Mesodermal cell (in vitro differentiated cells): ENCODE measurements at regions not wholly inside any gene's neighbourhood (a gene's known extent, or its start where the extent isn't known, plus 50 kb on each side); places are given as distances from the start of the nearest gene placed in this dataset.

Experiments used
- H3K27ac ChIP-seq: 2 replicates; pipeline ENCODE4 v1.7.0; 2013; ENCODE audit warnings: mild to moderate bottlenecking, low read depth, low read length, moderate library complexity; ENCODE audit not compliant: severe bottlenecking
- H3K36me3 ChIP-seq: 2 replicates; pipeline ENCODE4 v1.7.1; 2013; ENCODE audit warnings: mild to moderate bottlenecking, low read length, moderate library complexity; ENCODE audit not compliant: control insufficient read depth, insufficient read depth
- H3K4me1 ChIP-seq: one replicate; pipeline ENCODE4 v1.7.1; 2013; ENCODE audit warnings: mild to moderate bottlenecking, low read length; ENCODE audit not compliant: insufficient read depth, control insufficient read depth, poor library complexity, severe bottlenecking
- H3K4me3 ChIP-seq: 2 replicates; pipeline ENCODE4 v1.7.0; 2013; ENCODE audit warnings: low read length, control low read depth, mild to moderate bottlenecking; ENCODE audit not compliant: insufficient read depth, poor library complexity, severe bottlenecking; ENCODE audit errors: extremely low read depth
- H3K9me3 ChIP-seq: 2 replicates; pipeline ENCODE4 v1.7.1; 2013; ENCODE audit warnings: mild to moderate bottlenecking, low read length, moderate library complexity; ENCODE audit not compliant: control insufficient read depth
- WGBS, 2 experiments: methylation state at CpG; one replicate each; pipeline ENCODE4 v1.1.5; 2013; ENCODE audit warnings: missing lambda C conversion rate in 2 of 2; ENCODE audit not compliant: insufficient coverage in 2 of 2; 5-methylcytosine and 5-hydroxymethylcytosine counted together

DNA sequence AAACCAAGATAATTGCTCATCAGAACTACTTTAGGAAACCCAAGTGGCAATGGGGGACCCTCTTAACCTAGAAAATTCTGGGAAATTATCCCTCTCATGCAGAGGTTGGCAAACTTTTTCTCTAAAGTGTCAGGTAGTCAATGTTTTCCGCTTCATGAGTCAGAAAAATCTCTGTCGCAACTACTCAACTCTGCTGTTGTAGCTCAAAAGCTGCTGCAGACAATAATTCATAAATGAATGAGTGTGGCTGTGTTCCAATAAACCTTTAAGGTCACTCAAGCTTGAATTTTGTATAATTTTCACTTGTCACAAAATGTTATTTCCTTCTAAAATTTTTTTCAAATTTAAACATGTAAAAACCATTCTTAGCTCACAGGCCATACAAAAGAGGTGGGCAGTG, 193.4 kb upstream of the MID1 start:
- H3K4me3 ChIP-seq, result no peak overlapping the region
- no peak overlapping the region for H3K27ac ChIP-seq
- WGBS, 2 experiments, result no CpG with 5 or more reads among the region's 2 CpGs
- no peaks in the 10 kb centered on the region for H3K36me3 ChIP-seq
- H3K4me1 ChIP-seq, result no peaks in the 10 kb centered on the region
- H3K9me3 ChIP-seq, result no peaks in the 10 kb centered on the region

DNA sequence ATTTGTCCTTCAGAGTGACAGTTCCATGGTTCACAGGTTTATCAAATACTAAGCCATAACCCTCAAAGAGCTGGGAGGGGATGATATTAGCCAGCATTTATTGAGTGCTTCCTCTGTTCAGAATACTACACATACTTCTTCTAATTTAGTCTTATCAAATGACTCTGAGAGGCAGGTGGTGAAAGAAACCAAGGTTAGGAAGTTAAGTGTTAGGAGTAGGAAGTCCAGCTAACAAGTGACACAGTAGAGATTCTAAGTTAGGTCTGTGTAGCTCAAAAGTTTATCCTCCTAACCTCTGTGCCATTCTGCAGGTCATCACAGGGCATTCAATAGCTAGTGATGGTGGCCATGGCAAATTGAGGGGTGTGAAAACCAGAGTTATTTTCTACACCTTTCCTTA, 198.3 kb upstream of the MID1 start:
- no peaks in the 10 kb centered on the region for H3K4me1 ChIP-seq
- H3K36me3 ChIP-seq, result no peaks in the 10 kb centered on the region
- no peaks in the 10 kb centered on the region for H3K9me3 ChIP-seq
- H3K4me3 ChIP-seq, result no peak overlapping the region
- H3K27ac ChIP-seq, result no peak overlapping the region

DNA sequence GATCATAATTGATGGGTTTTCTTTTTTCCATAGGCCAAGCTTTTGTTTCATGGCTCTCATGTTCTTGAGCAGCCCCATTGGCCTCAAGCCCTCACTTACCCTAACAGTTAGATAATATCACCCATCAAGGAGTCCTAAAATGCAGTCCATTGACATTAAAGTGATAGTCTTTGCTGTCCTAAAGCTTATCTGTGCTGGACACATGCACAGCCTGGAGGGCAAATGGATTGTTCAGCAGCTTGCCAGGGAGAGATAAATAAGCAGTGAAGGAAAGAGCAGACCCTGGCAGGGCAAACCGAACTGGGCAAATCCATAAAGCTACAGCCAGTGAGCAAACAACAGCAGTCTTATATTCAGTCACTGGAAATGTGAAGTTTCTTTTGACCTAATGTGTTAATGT, 199.6 kb upstream of the MID1 start:
- no peak overlapping the region for H3K27ac ChIP-seq
- H3K4me3 ChIP-seq, result no peak overlapping the region
- H3K36me3 ChIP-seq, result no peaks in the 10 kb centered on the region
- H3K4me1 ChIP-seq, result no peaks in the 10 kb centered on the region
- H3K9me3 ChIP-seq, result no peaks in the 10 kb centered on the region
- no CpG with 5 or more reads among the region's 1 CpG for WGBS, 2 experiments

DNA sequence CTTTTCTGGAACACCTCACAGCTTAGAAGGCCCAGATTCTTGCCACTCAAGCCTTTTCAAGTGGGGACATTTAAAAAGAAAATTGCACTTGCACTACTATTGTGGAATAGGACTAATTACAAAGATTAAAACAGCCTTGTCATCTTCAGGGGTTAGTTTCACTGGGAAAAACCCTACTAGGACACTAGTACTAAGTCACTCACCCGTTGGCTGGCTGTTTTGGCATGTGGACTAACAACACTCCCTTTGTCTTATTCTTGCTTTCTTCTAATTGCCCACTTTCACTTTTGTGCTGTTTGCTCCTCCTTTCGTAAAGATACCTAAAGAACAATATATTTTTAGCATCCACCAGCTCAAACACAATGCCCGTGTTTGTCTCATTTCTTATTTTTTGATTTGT, 200.9 kb upstream of the MID1 start:
- no peaks in the 10 kb centered on the region for H3K9me3 ChIP-seq
- H3K4me1 ChIP-seq, result no peaks in the 10 kb centered on the region
- no peak overlapping the region for H3K27ac ChIP-seq
- H3K36me3 ChIP-seq, result no peaks in the 10 kb centered on the region
- H3K4me3 ChIP-seq, result no peak overlapping the region
- 60 to 100% methylated on average over 1 of the region's 3 CpGs for WGBS, 2 experiments

DNA sequence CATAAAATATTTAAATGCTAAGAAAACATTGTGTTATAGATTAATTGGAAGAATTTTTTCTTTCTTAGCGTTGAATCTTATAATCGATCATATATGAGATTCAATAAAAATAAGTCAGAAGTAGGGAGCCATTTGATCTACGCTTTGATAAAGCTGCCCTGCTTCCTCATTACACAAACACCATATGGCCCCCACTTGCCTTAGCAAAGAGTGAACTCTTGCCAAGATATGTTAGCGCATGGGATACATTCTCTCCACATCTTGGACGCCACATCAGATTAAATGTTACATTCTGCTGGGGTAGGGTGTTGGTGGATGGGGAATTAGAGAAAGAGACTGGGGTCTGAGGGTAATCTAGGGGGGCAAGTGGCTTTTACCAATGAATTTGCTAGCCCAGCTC, 207.7 kb upstream of the MID1 start:
- Histone ChIP-seq H3K4me3 (no peak overlapping the region), H3K27ac (no peak overlapping the region), H3K9me3 (no peaks in the 10 kb centered on the region), H3K4me1 (no peaks in the 10 kb centered on the region), H3K36me3 (no peaks in the 10 kb centered on the region)
- WGBS, 2 experiments, result no CpG with 5 or more reads among the region's 5 CpGs

DNA sequence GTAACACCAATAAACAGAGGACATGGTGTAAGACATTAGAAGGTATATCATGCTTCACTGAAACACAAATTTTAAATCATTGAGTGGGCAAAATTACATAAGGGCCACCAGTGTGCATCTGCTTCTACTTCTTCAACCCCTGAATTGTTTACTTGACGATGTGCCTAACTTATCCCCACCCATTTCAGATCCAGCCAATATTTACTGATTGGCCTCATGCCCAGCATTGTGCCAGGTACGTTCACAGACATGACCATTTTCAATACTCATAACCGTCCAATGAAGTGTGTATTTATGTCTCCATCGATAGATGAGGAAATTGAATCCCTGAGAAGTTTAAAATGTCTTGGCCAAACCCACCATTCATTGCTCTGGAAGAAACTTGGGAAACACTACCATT, 208.3 kb upstream of the MID1 start:
- Histone ChIP-seq H3K36me3 (no peaks in the 10 kb centered on the region), H3K4me1 (no peaks in the 10 kb centered on the region), H3K4me3 (no peak overlapping the region), H3K27ac (no peak overlapping the region), H3K9me3 (no peaks in the 10 kb centered on the region)
- WGBS, 2 experiments, result 100% methylated on average over 1 of the region's 4 CpGs

DNA sequence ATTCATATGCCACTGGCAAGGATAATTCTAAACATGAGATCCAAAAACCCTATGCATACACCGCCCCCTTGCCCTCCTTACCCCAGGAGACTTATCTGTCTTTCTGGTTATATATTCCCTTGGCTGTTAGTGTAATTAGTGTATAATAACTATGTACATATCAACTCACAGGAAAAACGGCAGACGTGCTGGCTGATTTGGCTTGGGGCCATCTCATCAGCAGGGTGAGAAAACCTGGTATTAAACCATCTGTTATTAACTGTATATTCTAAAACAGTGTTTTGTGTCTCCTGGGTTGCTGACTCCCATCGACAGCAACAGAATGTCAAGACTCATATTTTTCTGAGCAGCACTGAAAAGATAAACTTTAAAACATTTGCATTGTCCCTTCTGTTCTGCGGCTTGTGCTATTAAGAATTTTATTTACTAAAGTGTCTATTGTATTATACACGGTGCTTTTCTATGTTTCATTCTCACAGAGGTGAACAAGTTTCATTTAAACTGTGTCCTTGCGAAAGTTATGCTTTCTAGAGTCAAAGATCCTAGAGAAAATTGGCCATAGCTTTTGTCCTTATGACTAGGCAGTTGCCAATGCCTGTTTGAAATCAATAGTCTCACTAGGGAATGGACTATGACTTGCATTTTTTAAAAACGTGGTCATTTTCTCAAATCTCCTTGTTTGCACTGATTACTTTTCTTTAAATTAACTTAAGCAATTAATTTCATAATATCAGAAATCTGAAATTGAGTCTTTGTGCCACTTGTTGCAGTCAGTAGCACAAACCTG, 211.5 kb upstream of the MID1 start:
- Histone ChIP-seq H3K4me3 (no peak overlapping the region), H3K36me3 (no peaks in the 10 kb centered on the region), H3K9me3 (no peaks in the 10 kb centered on the region), H3K27ac (no peak overlapping the region), H3K4me1 (peaks cover 2% of the 10 kb centered on the region)
- WGBS, 2 experiments, result 100% methylated on average over 1 of the region's 8 CpGs

DNA sequence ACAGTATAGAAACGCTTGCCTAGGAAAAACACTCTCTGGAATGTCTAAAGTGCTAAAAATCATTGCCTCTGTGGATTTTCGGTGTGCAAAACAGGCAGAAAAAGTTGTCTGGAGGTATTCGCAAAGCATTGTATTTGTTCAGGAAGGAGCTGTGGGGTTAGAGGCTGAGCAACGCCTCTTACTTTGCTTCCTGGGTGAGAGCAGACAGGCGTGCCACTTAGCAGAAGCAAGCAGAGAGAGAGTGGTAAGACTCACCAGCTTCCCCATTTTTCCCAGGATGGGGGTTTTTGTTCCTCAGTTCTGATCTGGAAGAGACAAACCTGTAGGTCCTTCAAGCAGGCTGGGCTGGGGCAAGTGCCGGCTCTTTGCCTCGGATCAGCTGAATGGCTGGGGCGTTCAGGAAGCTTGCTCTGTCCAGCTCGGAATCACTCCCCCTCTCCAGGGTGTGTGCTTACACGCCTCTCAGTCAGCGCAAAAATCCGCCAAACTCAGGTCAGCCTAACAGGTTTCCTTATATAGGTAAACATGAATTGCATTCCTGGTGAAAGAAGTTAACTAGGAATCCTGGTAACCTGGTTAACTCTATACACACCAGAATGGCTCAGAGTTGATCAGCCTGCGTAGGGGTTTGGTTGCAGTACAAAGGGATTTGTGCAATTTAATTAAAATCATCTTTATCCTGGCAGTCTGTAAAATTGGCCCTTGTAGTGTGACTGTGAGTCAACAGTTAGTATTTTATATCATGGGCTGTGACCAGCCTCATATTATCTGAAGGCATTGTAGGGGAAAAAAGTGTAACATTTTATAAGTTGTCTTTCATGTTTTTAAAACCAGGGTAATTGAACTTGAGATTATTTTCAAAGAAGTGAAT, 213.1 kb upstream of the MID1 start:
- H3K36me3 ChIP-seq, result no peaks in the 10 kb centered on the region
- no peak overlapping the region for H3K27ac ChIP-seq
- H3K4me3 ChIP-seq, result peak overlapping the region; percentile 6
- 40 to 67% methylated on average over 2 to 4 of the region's 13 CpGs for WGBS, 2 experiments
- peaks cover 2% of the 10 kb centered on the region for H3K4me1 ChIP-seq
- no peaks in the 10 kb centered on the region for H3K9me3 ChIP-seq

DNA sequence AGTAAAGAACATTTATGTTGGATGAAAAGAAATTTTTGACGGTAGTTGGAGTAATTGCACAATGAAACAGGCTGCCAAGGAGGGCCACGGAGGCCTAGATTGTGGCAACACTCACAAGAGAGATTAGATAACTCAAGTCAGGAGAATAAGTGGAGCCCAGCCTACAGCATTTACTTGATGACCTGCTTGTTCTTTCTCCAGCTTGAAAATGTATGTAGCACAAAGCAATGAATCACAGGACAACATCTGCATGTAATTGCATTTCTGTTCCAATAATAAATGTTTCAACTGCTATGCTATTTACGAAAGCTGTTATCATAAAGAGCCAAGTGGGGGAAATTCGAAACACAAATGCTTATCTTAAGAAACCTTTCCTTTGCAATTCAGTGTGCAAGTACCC, 221.2 kb upstream of the MID1 start:
- 100% methylated on average over 1 of the region's 4 CpGs for WGBS, 2 experiments
- no peaks in the 10 kb centered on the region for H3K36me3 ChIP-seq
- H3K4me1 ChIP-seq, result no peaks in the 10 kb centered on the region

DNA sequence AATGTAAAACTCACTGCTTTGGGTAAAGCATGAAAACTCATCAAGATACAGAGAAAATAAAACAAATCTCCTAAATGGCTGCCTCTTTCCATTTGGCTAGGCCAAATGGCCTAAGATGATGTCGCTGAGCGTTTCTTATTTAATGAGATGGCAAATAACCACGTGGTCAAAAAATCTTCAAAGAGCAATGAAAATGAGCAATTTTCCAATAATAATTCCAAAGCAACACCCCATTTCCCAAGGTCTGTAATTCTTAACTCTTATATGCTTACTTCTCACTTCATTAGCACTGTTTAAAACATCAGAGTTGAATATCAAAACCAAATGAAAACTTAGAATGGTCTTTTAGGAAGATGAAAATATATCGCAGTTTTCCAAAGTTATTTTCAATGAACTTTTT, 222.3 kb upstream of the MID1 start:
- H3K27ac ChIP-seq, result no peak overlapping the region
- no peaks in the 10 kb centered on the region for H3K36me3 ChIP-seq
- H3K4me1 ChIP-seq, result no peaks in the 10 kb centered on the region
- H3K9me3 ChIP-seq, result no peaks in the 10 kb centered on the region
- no peak overlapping the region for H3K4me3 ChIP-seq
- no CpG with 5 or more reads among the region's 4 CpGs for WGBS, 2 experiments

More for the DNA sequence above, 221.2 kb upstream of the MID1 start:
- Histone ChIP-seq H3K4me3 (no peak overlapping the region), H3K9me3 (no peaks in the 10 kb centered on the region), H3K27ac (no peak overlapping the region)

DNA sequence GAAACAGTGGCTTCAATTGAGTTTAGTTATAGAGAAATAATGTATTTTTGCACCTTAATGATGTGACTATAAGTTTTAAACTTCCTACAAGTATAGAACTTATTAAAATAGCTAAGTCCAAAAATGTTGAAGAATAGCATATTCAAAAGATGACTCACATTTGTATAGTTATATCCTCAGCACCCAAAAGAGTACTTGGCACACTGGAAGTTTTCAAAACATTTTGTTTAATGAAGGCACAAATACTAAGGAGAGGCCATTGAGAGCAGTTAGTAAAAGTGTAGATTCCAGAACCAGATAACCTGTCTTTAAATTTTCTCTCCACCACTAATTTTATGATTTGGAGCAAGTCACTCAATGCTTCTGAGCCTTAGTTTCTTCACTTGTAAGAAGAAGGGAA, 226.9 kb upstream of the MID1 start:
- H3K36me3 ChIP-seq, result no peaks in the 10 kb centered on the region
- H3K4me3 ChIP-seq, result no peak overlapping the region
- H3K9me3 ChIP-seq, result no peaks in the 10 kb centered on the region
- H3K27ac ChIP-seq, result no peak overlapping the region
- no peaks in the 10 kb centered on the region for H3K4me1 ChIP-seq
